ENCODE measurements at regions not wholly inside any gene's neighbourhood (a gene's known extent, or its start where the extent isn't known, plus 50 kb on each side); places are given as distances from the start of the nearest gene placed in this dataset.

DNA sequence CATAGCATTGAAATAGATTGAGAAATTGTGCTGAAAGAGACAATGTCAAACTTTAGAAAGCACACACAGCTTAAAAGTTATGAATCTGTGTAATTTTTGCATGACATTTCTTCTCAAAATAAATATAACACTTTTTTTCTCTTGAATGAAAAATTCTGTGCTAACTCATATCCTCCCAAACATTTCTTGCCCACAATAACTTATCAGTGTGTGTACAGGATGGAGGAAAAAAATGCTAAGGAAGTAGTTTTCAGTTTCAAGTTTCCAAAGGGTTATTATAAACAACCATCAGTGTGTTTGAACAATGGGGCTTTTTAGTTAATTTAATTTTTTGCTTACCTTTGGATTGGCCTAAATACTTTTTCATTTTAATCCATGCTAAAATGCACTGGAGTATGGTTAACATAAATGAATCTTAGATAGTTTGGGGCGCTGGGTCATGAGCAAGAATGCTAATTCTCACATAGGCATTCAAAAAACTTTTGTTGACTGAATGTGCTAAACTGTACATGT, 82.9 kb upstream of the ARHGAP20 start:
- H3K36me3 ChIP-seq (ENCODE audit: control insufficient read depth in 4 of 4, insufficient read depth in 3 of 4, low read depth in 1 of 4, low read length in 3 of 4), result no peaks in the 10 kb centered on the region
- 89% methylated on average over 1 of the region's 1 CpG for WGBS
- DNase-seq (ENCODE audit: low spot score), result no peak
- H3K4me1 ChIP-seq (ENCODE audit: control insufficient read depth in 4 of 4, insufficient read depth in 4 of 4, low read length in 3 of 4), result no peaks in the 10 kb centered on the region
- no peak overlapping the region for H3K27ac ChIP-seq (ENCODE audit: low read depth in 1 of 2, low read length in 2 of 2)
- no peaks in the 10 kb centered on the region for H3K9me3 ChIP-seq (ENCODE audit: control insufficient read depth in 4 of 4, low read length in 3 of 4)
- no peak overlapping the region for H3K4me3 ChIP-seq (ENCODE audit: low read depth in 1 of 3, low read length in 3 of 3)
- H3K27me3 ChIP-seq (ENCODE audit: control insufficient read depth in 4 of 4, insufficient read depth in 4 of 4, low read length in 3 of 4), result no peaks in the 10 kb centered on the region
- no peak overlapping the region for H3K9ac ChIP-seq (ENCODE audit: low read depth in 1 of 2, low read length in 2 of 2)
- TF ChIP-seq EGR1 (IDR thresholded peaks at IDR 0.05; ENCODE audit: low read depth in 2 of 2), result no peak
- TF ChIP-seq RXRA (IDR thresholded peaks at IDR 0.05), result no peak
- no peak for TF ChIP-seq HNF4A (conservative IDR thresholded peaks at IDR 0.05)
- TF ChIP-seq YY1 (IDR thresholded peaks at IDR 0.05), result no peak
- no peak for TF ChIP-seq RAD21 (IDR thresholded peaks at IDR 0.05)
- TF ChIP-seq, protein P1, sequence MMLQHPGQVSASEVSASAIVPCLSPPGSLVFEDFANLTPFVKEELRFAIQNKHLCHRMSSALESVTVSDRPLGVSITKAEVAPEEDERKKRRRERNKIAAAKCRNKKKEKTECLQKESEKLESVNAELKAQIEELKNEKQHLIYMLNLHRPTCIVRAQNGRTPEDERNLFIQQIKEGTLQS (IDR thresholded peaks at IDR 0.05), result no peak
- no peak for TF ChIP-seq SP1 (IDR thresholded peaks at IDR 0.05)
- no peak for TF ChIP-seq ZBTB33 (IDR thresholded peaks at IDR 0.05)
- TF ChIP-seq FOXA1 (IDR thresholded peaks at IDR 0.05), result no peak
- TF ChIP-seq, protein P2, sequence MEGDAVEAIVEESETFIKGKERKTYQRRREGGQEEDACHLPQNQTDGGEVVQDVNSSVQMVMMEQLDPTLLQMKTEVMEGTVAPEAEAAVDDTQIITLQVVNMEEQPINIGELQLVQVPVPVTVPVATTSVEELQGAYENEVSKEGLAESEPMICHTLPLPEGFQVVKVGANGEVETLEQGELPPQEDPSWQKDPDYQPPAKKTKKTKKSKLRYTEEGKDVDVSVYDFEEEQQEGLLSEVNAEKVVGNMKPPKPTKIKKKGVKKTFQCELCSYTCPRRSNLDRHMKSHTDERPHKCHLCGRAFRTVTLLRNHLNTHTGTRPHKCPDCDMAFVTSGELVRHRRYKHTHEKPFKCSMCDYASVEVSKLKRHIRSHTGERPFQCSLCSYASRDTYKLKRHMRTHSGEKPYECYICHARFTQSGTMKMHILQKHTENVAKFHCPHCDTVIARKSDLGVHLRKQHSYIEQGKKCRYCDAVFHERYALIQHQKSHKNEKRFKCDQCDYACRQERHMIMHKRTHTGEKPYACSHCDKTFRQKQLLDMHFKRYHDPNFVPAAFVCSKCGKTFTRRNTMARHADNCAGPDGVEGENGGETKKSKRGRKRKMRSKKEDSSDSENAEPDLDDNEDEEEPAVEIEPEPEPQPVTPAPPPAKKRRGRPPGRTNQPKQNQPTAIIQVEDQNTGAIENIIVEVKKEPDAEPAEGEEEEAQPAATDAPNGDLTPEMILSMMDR (IDR thresholded peaks at IDR 0.05; ENCODE audit: low read depth, low read length, missing input control), result no peak
- TF ChIP-seq MAX (IDR thresholded peaks at IDR 0.05), result no peak
- TF ChIP-seq, protein P3, sequence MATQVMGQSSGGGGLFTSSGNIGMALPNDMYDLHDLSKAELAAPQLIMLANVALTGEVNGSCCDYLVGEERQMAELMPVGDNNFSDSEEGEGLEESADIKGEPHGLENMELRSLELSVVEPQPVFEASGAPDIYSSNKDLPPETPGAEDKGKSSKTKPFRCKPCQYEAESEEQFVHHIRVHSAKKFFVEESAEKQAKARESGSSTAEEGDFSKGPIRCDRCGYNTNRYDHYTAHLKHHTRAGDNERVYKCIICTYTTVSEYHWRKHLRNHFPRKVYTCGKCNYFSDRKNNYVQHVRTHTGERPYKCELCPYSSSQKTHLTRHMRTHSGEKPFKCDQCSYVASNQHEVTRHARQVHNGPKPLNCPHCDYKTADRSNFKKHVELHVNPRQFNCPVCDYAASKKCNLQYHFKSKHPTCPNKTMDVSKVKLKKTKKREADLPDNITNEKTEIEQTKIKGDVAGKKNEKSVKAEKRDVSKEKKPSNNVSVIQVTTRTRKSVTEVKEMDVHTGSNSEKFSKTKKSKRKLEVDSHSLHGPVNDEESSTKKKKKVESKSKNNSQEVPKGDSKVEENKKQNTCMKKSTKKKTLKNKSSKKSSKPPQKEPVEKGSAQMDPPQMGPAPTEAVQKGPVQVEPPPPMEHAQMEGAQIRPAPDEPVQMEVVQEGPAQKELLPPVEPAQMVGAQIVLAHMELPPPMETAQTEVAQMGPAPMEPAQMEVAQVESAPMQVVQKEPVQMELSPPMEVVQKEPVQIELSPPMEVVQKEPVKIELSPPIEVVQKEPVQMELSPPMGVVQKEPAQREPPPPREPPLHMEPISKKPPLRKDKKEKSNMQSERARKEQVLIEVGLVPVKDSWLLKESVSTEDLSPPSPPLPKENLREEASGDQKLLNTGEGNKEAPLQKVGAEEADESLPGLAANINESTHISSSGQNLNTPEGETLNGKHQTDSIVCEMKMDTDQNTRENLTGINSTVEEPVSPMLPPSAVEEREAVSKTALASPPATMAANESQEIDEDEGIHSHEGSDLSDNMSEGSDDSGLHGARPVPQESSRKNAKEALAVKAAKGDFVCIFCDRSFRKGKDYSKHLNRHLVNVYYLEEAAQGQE (IDR thresholded peaks at IDR 0.05), result no peak

GRCh38 chr11:110793556-110793955, 81.3 kb upstream of the ARHGAP20 start:
- Histone ChIP-seq H3K36me3 (ENCODE audit: control insufficient read depth in 4 of 4, insufficient read depth in 3 of 4, low read depth in 1 of 4, low read length in 3 of 4) (no peaks in the 10 kb centered on the region), H3K9me3 (ENCODE audit: control insufficient read depth in 4 of 4, low read length in 3 of 4) (no peaks in the 10 kb centered on the region), H3K4me1 (ENCODE audit: control insufficient read depth in 4 of 4, insufficient read depth in 4 of 4, low read length in 3 of 4) (no peaks in the 10 kb centered on the region), H3K27ac (ENCODE audit: low read depth in 1 of 2, low read length in 2 of 2) (no peak overlapping the region), H3K4me3 (ENCODE audit: low read depth in 1 of 3, low read length in 3 of 3) (no peak overlapping the region), H3K9ac (ENCODE audit: low read depth in 1 of 2, low read length in 2 of 2) (no peak overlapping the region), H3K27me3 (ENCODE audit: control insufficient read depth in 4 of 4, insufficient read depth in 4 of 4, low read length in 3 of 4) (no peaks in the 10 kb centered on the region)
- 88% methylated on average over 4 of the region's 4 CpGs for WGBS
- DNase-seq (ENCODE audit: low spot score), result no peak
- TF ChIP-seq, protein P1 (IDR thresholded peaks at IDR 0.05), result no peak
- TF ChIP-seq RAD21 (IDR thresholded peaks at IDR 0.05), result no peak
- TF ChIP-seq RXRA (IDR thresholded peaks at IDR 0.05), result no peak
- no peak for TF ChIP-seq SP1 (IDR thresholded peaks at IDR 0.05)
